Activated CD4-positive, alpha-beta T cell treated with anti-CD3 and anti-CD28 coated beads, Interleukin-2, Interleukin-4, amounts not matched to agents 100 ng/mL and 50 ng/mL, durations not matched to agents 16 hours and 8 hours (primary cell): ENCODE measurements at regions not wholly inside any gene's neighbourhood (a gene's known extent, or its start where the extent isn't known, plus 50 kb on each side); places are given as distances from the start of the nearest gene placed in this dataset.

Source experiments
- DNase-seq: peaks from one replicate; pipeline ENCODE4 v3.0.0-alpha.2; 2020; ENCODE audit warnings: low spot score

GRCh38 chr18:45317948-45318640 lies 297.2 kb upstream of the SLC14A2 start:
- no peak for DNase-seq

GRCh38 chr18:45320724-45321123 lies 294.6 kb upstream of the SLC14A2 start:
- no peak for DNase-seq

- DNase-seq = no peak
Measured at GRCh38 chr18:45321520-45321919, 293.8 kb upstream of the SLC14A2 start.

GRCh38 chr18:45322343-45322742 lies 292.9 kb upstream of the SLC14A2 start:
- no peak for DNase-seq

- DNase-seq = no peak
Measured at GRCh38 chr18:45324101-45324494, 291.2 kb upstream of the SLC14A2 start.

GRCh38 chr18:45324495-45325113 lies 290.7 kb upstream of the SLC14A2 start:
- no peak for DNase-seq

GRCh38 chr18:45325778-45326177 lies 289.5 kb upstream of the SLC14A2 start:
- no peak for DNase-seq

GRCh38 chr18:45326505-45326904 lies 288.8 kb upstream of the SLC14A2 start:
- no peak for DNase-seq

- no peak for DNase-seq
Measured at GRCh38 chr18:45328296-45328695, 287.0 kb upstream of the SLC14A2 start.

GRCh38 chr18:45328811-45329210 lies 286.5 kb upstream of the SLC14A2 start:
- no peak for DNase-seq

- DNase-seq = no peak
Measured at GRCh38 chr18:45329316-45329715, 286.0 kb upstream of the SLC14A2 start.

GRCh38 chr18:45330170-45330594 lies 285.1 kb upstream of the SLC14A2 start:
- no peak for DNase-seq

- no peak for DNase-seq
Measured at GRCh38 chr18:45332871-45333270, 282.4 kb upstream of the SLC14A2 start.

- no peak for DNase-seq
Measured at GRCh38 chr18:45334191-45334590, 281.1 kb upstream of the SLC14A2 start.

- no peak for DNase-seq
Measured at GRCh38 chr18:45335282-45336043, 279.8 kb upstream of the SLC14A2 start.

- no peak for DNase-seq
Measured at GRCh38 chr18:45336448-45336847, 278.8 kb upstream of the SLC14A2 start.

- DNase-seq = no peak
Measured at GRCh38 chr18:45337477-45337876, 277.8 kb upstream of the SLC14A2 start.

- no peak for DNase-seq
Measured at GRCh38 chr18:45339810-45340550, 275.3 kb upstream of the SLC14A2 start.

- no peak for DNase-seq
Measured at GRCh38 chr18:45340884-45341283, 274.4 kb upstream of the SLC14A2 start.

- no peak for DNase-seq
Measured at GRCh38 chr18:45341454-45341853, 273.8 kb upstream of the SLC14A2 start.

GRCh38 chr18:45342166-45342565 lies 273.1 kb upstream of the SLC14A2 start:
- DNase-seq = no peak

GRCh38 chr18:45342653-45343052 lies 272.6 kb upstream of the SLC14A2 start:
- DNase-seq = no peak
